ENCODE measurements at regions not wholly inside any gene's neighbourhood (a gene's known extent, or its start where the extent isn't known, plus 50 kb on each side); places are given as distances from the start of the nearest gene placed in this dataset.

DNA sequence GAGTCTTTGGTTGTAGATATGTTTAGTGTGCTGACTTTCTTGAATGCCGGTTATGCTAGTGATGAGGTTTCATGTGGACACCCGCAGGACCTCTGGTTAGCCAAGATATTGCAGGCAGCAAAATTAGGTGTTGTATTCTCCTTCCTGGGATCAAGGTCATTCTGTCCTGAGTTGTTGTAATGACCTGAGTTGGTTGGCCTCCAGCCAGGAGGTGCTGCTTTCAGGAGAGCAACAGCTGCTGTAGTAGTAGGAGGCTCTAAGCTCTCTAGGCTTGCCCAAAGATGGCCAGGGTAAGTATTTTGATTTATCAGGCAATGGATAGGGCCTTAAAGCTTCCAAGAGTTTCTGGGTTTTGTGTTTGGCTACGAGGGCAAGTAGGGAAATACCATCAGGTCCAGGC, 56.0 kb upstream of the BDKRB2 start:
- TF ChIP-seq, protein P1, sequence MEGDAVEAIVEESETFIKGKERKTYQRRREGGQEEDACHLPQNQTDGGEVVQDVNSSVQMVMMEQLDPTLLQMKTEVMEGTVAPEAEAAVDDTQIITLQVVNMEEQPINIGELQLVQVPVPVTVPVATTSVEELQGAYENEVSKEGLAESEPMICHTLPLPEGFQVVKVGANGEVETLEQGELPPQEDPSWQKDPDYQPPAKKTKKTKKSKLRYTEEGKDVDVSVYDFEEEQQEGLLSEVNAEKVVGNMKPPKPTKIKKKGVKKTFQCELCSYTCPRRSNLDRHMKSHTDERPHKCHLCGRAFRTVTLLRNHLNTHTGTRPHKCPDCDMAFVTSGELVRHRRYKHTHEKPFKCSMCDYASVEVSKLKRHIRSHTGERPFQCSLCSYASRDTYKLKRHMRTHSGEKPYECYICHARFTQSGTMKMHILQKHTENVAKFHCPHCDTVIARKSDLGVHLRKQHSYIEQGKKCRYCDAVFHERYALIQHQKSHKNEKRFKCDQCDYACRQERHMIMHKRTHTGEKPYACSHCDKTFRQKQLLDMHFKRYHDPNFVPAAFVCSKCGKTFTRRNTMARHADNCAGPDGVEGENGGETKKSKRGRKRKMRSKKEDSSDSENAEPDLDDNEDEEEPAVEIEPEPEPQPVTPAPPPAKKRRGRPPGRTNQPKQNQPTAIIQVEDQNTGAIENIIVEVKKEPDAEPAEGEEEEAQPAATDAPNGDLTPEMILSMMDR (conservative IDR thresholded peaks at IDR 0.05; ENCODE audit: low read length): no peak
- no peak for TF ChIP-seq EZH2phosphoT487 (IDR thresholded peaks at IDR 0.05; ENCODE audit: borderline replicate concordance, low read depth, low read length)
